Mucosa of descending colon (tissue), 3 donors: ENCODE measurements at regions not wholly inside any gene's neighbourhood (a gene's known extent, or its start where the extent isn't known, plus 50 kb on each side); places are given as distances from the start of the nearest gene placed in this dataset.
A peak's percentile ranks its signal among the peaks of the same experiment; 100 is the strongest.

Source experiments
- ATAC-seq: fragments of 200-7000 bp; cut with Tn5 transposase; one replicate; pipeline ENCODE4 v1.9.1; 2020; ENCODE audit warnings: mild to moderate bottlenecking, moderate library complexity
- DNase-seq, 3 donors: peaks; one replicate each; pipeline ENCODE4 v3.0.0-alpha.2; 2020
- H3K36me3 ChIP-seq: fragments of 200-600 bp; one replicate; pipeline ENCODE4 v1.8.0; 2021; ENCODE audit warnings: low read depth, mild to moderate bottlenecking
- H3K4me1 ChIP-seq: fragments of 200-600 bp; one replicate; pipeline ENCODE4 v1.8.0; 2021; ENCODE audit warnings: low read depth, mild to moderate bottlenecking
- H3K4me3 ChIP-seq: fragments of 200-600 bp; one replicate; pipeline ENCODE4 v1.8.0; 2021; ENCODE audit warnings: mild to moderate bottlenecking
- H3K9me3 ChIP-seq: fragments of 200-600 bp; one replicate; pipeline ENCODE4 v1.8.0; 2021; ENCODE audit warnings: mild to moderate bottlenecking
- intact Hi-C, 2 donors: fragments of 100-400 bp; cut with DNase I in 1 of 2; cut with micrococcal nuclease in 1 of 2; formaldehyde crosslinking; loops; one replicate each; pipeline versions ENCODE4 v1.11.0 to v1.11.1; 2022; cut with DNase I, micrococcal nuclease
- TF ChIP-seq, protein P1 (sequence below): fragments of 200-600 bp; IDR thresholded peaks from one replicate; pipeline ENCODE4 v1.8.0; 2022; ENCODE audit warnings: antibody characterized with exemption, mild to moderate bottlenecking
- donor health status: DM: no; HTN: no; CAD: no; lungs with moderate emphysema.
- donor health status: DM: no; HTN: no; CAD: no.
- donor health status: DM: no; HTN: yes; CAD: no.

DNA sequence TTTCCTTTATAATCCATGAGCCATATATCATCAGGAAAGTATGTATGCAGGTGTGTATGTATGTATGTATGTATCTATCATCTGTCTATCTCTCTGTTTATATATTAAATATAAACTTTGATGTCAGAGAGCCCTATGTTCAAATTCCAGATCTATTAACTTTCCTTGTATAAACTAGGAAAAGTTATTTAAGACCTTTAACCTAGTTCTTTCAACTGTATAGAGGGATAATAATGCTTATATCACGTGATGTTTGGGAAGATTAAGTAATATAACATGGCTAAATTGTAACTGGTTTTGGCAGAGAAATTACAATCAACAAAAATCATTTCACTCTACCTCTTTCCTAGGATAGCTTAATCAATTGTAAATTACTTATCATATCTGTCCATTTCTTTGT is 628.3 kb upstream of the IGFBP3 start:
- DNase-seq, result no peak
- ATAC-seq, result peak; percentile 26
- no peaks in the 10 kb centered on the region for H3K4me1 ChIP-seq
- no peaks in the 10 kb centered on the region for H3K9me3 ChIP-seq
- no peaks in the 10 kb centered on the region for H3K36me3 ChIP-seq
- TF ChIP-seq, protein P1, sequence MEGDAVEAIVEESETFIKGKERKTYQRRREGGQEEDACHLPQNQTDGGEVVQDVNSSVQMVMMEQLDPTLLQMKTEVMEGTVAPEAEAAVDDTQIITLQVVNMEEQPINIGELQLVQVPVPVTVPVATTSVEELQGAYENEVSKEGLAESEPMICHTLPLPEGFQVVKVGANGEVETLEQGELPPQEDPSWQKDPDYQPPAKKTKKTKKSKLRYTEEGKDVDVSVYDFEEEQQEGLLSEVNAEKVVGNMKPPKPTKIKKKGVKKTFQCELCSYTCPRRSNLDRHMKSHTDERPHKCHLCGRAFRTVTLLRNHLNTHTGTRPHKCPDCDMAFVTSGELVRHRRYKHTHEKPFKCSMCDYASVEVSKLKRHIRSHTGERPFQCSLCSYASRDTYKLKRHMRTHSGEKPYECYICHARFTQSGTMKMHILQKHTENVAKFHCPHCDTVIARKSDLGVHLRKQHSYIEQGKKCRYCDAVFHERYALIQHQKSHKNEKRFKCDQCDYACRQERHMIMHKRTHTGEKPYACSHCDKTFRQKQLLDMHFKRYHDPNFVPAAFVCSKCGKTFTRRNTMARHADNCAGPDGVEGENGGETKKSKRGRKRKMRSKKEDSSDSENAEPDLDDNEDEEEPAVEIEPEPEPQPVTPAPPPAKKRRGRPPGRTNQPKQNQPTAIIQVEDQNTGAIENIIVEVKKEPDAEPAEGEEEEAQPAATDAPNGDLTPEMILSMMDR, result no peak
- H3K4me3 ChIP-seq, result no peak overlapping the region
- intact Hi-C loops, result no loop called here

DNA sequence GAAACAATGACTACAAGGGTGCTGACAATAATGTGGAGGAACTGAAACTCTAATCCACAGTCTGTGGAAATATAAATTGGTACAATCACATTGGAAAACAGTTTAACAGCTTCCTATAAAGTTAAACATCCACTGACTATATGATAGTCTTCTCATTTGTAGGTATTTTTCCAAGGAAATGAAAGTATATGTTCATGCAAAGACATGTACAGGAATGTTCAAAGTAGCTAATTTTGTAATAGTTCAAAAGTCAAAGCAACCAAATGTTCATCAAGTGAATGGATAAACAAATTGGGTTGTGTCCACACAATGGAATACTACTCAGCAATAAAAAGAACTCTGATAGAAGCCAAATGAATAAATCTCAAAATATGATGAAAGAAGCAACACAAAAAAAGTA is 626.0 kb upstream of the IGFBP3 start:
- H3K9me3 ChIP-seq, result no peaks in the 10 kb centered on the region
- TF ChIP-seq, protein P1, result no peak
- H3K36me3 ChIP-seq, result no peaks in the 10 kb centered on the region
- DNase-seq, result no peak
- peaks cover 5% of the 10 kb centered on the region for H3K4me1 ChIP-seq
- H3K4me3 ChIP-seq, result no peak overlapping the region
- intact Hi-C loops, result no loop called here
- peak; percentile 42 for ATAC-seq

DNA sequence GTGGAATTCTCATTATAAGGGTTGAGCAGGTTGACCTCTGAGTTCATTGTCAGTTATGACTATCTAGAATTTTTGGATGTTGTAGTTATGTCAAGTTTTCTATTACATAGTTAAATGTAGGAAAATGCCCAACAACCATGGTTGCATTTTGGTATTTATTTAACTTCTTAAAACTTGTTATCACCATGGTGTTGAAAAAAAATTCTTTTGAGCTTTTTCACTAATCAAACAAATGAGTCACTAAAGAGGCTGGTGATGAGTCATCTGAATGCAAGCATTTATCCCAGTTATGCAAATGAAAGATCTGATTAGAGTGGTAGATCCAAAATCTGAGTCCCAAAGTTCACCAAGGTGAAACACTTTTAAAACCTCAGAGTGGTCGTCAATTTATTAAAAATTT is 624.7 kb upstream of the IGFBP3 start:
- peaks cover 5% of the 10 kb centered on the region for H3K4me1 ChIP-seq
- peak; percentile 40 for ATAC-seq
- no peak overlapping the region for H3K4me3 ChIP-seq
- H3K9me3 ChIP-seq, result no peaks in the 10 kb centered on the region
- TF ChIP-seq, protein P1, result no peak
- no peaks in the 10 kb centered on the region for H3K36me3 ChIP-seq
- intact Hi-C loops, result no loop called here
- no peak for DNase-seq

DNA sequence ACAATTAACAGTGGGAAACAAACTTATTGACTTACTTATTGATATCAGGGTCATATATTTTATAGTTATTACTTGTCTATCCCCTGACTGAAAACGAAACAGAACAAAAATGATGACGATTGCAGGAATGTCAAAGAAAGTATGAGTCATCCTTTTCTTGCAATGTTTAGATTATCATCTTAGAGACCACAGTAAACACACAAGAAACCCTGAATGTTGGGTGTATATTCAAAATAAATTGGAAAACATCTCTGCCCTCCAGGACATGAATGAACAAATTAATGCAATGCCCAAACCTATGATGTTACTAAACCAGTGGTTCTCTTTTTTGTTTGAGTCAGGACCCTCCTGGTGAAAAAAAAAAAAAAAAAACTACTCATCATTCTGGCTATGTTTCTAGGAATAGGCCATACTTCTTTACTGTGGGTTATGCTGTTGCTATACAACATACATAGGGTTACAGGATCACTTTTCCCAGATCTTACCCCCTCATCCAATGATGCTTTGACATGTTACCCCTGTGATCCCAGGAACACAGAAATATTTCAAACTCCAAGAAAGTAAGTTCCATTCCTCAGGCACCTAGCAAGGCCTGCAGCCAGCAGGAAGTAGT is 623.4 kb upstream of the IGFBP3 start:
- intact Hi-C loops, result no loop called here
- ATAC-seq, result peak; percentile 25
- DNase-seq, result no peak
- H3K36me3 ChIP-seq, result no peaks in the 10 kb centered on the region
- no peak overlapping the region for H3K4me3 ChIP-seq
- peaks cover 5% of the 10 kb centered on the region for H3K4me1 ChIP-seq
- H3K9me3 ChIP-seq, result no peaks in the 10 kb centered on the region
- TF ChIP-seq, protein P1, result no peak

DNA sequence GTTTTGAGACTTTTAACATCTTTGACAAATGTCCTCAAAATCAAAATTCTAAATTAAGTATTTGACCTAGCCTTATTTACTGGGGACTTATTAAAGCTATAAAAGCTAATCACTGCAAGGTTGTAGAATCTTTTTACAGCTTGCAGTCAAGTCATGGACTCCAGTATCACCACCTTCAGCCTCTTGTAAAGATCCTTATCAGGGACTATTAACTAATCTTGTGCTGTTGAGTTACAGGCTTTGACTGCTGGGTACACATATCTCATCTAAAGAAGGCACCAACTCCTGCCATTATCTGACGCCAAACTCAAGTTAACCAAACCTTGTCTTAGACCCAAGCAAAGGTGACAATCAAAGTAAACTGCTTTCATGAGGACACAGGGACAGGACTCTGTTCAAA is 621.0 kb upstream of the IGFBP3 start:
- ATAC-seq (peak; percentile 94), DNase-seq (no peak)
- intact Hi-C loops, result no loop called here
- TF ChIP-seq, protein P1, result no peak
- Histone ChIP-seq H3K4me3 (no peak overlapping the region), H3K36me3 (no peaks in the 10 kb centered on the region), H3K4me1 (peaks cover 5% of the 10 kb centered on the region), H3K9me3 (no peaks in the 10 kb centered on the region)
